Transverse colon (tissue), 4 donors: ENCODE measurements at regions not wholly inside any gene's neighbourhood (a gene's known extent, or its start where the extent isn't known, plus 50 kb on each side); places are given as distances from the start of the nearest gene placed in this dataset.

Experiments used
- DNase-seq: peaks from one replicate; pipeline ENCODE4 v3.0.0-alpha.2; 2019
- H3K27ac ChIP-seq, 4 donors: fragments of 200-600 bp; sonication (generic); 2 replicates each; pipeline ENCODE4 v1.5.1; 2016 to 2018; ENCODE audit warnings: inconsistent platforms in 4 of 4
- H3K27me3 ChIP-seq: fragments of 200-600 bp; sonication (generic); 2 replicates; pipeline ENCODE4 v1.5.1; 2017; ENCODE audit warnings: inconsistent platforms
- H3K36me3 ChIP-seq, 4 donors: fragments of 200-600 bp; sonication (generic); 2 replicates each; pipeline ENCODE4 v1.5.1; 2017 to 2019; ENCODE audit warnings: inconsistent platforms in 4 of 4
- H3K4me1 ChIP-seq, 4 donors: fragments of 200-600 bp; sonication (generic); 2 replicates each; pipeline ENCODE4 v1.5.1; 2017 to 2020; ENCODE audit warnings: inconsistent platforms in 4 of 4
- H3K4me3 ChIP-seq, 4 donors: fragments of 200-600 bp; sonication (generic); 1 replicate in 1 of 4; 2 replicates in 3 of 4; pipeline versions ENCODE4 v1.5.1 to v1.6.1; 2017 to 2019; ENCODE audit warnings: inconsistent platforms in 4 of 4
- H3K9me3 ChIP-seq, 2 donors: fragments of 200-600 bp; sonication (generic); 2 replicates each; pipeline ENCODE4 v1.5.1; 2017 to 2019; ENCODE audit warnings: inconsistent platforms in 2 of 2
- EP300 ChIP-seq: sonication (generic); formaldehyde crosslinking; IDR thresholded peaks from one replicate; pipeline ENCODE4 v1.6.1; 2017; ENCODE audit warnings: antibody characterized with exemption, low read depth
- POLR2A ChIP-seq: fragments of 450-650 bp; IDR thresholded peaks from one replicate; pipeline ENCODE4 v1.6.1; 2016; ENCODE audit warnings: antibody characterized with exemption, mild to moderate bottlenecking, moderate library complexity
- POLR2AphosphoS5 ChIP-seq, 3 donors: sonication (generic); formaldehyde crosslinking; IDR thresholded peaks; one replicate each; pipeline ENCODE4 v1.6.1; 2016; ENCODE audit warnings: antibody characterized with exemption in 3 of 3
- WGBS, 2 donors: methylation state at CpG; one replicate each; pipeline ENCODE4 v1.1.5; 2018; ENCODE audit warnings: low coverage in 1 of 2; 5-methylcytosine and 5-hydroxymethylcytosine counted together
- in situ Hi-C, 4 donors: fragments of 200-750 bp; cut with MboI; loops; one replicate each; pipeline versions ENCODE4 v1.15.0 to v1.15.1; 2017; ENCODE audit warnings: low sequenced_read_pairs in 3 of 4, low pct_ligation_motif_present in 1 of 4, low pct_unique_long_range_greater_than_20kb in 1 of 4
- intact Hi-C: fragments of 100-400 bp; cut with DNase I; formaldehyde crosslinking; loops from one replicate; pipeline ENCODE4 v1.15.1; 2023; ENCODE audit warnings: low total_unique reads
- TF ChIP-seq, protein P1 (sequence below), 5 experiments: fragments of 200-600 bp in 3 of 5; fragments of 450-650 bp in 2 of 5; sonication (generic) in 3 of 5; IDR thresholded peaks; 1 replicate in 2 of 5; 2 replicates in 3 of 5; pipeline ENCODE4 v1.5.1; 2016 to 2017; ENCODE audit warnings: antibody characterized with exemption in 5 of 5, inconsistent platforms in 3 of 5, mild to moderate bottlenecking in 2 of 5, moderate library complexity in 1 of 5

DNA sequence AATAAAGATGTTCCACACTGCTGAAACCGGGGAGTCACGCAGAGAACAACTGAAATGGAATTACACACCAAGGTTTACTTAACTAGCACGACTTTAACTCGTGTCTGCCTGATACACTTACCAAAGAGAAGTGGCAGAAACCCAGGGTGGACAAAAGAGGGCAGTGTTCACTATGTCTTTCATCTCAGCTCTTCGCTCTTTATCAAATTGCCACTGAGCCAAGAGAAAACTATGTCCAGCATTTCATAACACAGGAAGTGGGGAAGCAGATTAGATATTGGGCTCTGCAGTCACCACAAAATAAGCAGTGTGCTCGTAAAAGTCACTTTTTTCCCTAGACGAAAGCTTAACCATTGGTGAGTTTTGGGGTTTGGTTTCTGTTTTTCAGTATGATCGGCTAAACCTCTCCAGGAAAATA is 155.7 kb downstream of the CHIC2 start:
- Histone ChIP-seq H3K9me3 (no peaks in the 10 kb centered on the region), H3K4me1 (peaks cover 0 to 27% (median 15%) of the 10 kb centered on the region in 4 donors), H3K27ac (peak overlapping the region; percentile 19 to 62 (median 41)), H3K27me3 (peaks cover 41% of the 10 kb centered on the region), H3K4me3 (peak overlapping the region in 1 of 4 donors; percentile 5), H3K36me3 (no peaks in the 10 kb centered on the region)
- TF ChIP-seq POLR2AphosphoS5 (IDR thresholded peaks at IDR 0.05) (peak in 1 of 3 donors; percentile 53), EP300 (no peak), POLR2A (no peak)
- TF ChIP-seq, protein P1, sequence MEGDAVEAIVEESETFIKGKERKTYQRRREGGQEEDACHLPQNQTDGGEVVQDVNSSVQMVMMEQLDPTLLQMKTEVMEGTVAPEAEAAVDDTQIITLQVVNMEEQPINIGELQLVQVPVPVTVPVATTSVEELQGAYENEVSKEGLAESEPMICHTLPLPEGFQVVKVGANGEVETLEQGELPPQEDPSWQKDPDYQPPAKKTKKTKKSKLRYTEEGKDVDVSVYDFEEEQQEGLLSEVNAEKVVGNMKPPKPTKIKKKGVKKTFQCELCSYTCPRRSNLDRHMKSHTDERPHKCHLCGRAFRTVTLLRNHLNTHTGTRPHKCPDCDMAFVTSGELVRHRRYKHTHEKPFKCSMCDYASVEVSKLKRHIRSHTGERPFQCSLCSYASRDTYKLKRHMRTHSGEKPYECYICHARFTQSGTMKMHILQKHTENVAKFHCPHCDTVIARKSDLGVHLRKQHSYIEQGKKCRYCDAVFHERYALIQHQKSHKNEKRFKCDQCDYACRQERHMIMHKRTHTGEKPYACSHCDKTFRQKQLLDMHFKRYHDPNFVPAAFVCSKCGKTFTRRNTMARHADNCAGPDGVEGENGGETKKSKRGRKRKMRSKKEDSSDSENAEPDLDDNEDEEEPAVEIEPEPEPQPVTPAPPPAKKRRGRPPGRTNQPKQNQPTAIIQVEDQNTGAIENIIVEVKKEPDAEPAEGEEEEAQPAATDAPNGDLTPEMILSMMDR (IDR thresholded peaks at IDR 0.05): peak; percentile 44 to 74 (median 58)
- intact Hi-C loops (loop anchor here (5.0 kb wide), 1 partner anchor 324 kb away; no protein-coding TSS in a partner anchor), in situ Hi-C loops (loop anchor here in 3 of 4 donors (25.0 kb wide), 4 partner anchors 196 to 896 kb away; no protein-coding TSS in a partner anchor)
- WGBS, 2 donors: 9 to 14% methylated on average over 8 of the region's 8 CpGs
- DNase-seq: peak; percentile 15

- H3K36me3 ChIP-seq: no peaks in the 10 kb centered on the region
- H3K9me3 ChIP-seq: no peaks in the 10 kb centered on the region
- in situ Hi-C loops (loop anchor here in 3 of 4 donors (25.0 kb wide), 4 partner anchors 195 to 895 kb away; no protein-coding TSS in a partner anchor), intact Hi-C loops (loop anchor here (5.0 kb wide), 1 partner anchor 325 kb away; no protein-coding TSS in a partner anchor)
- peaks cover 41% of the 10 kb centered on the region for H3K27me3 ChIP-seq
- peaks cover 0 to 27% (median 15%) of the 10 kb centered on the region in 4 donors for H3K4me1 ChIP-seq
- TF ChIP-seq, protein P1 (IDR thresholded peaks at IDR 0.05): no peak
- TF ChIP-seq POLR2AphosphoS5 (IDR thresholded peaks at IDR 0.05) (no peak), EP300 (no peak), POLR2A (no peak)
- no peak for DNase-seq
- peak overlapping the region; percentile 19 to 62 (median 41) for H3K27ac ChIP-seq
- 57 to 74% methylated on average over 1 to 5 of the region's 5 CpGs for WGBS, 2 donors
- H3K4me3 ChIP-seq: no peak overlapping the region
These were observed 156.6 kb downstream of the CHIC2 start for GRCh38 chr4:53907772-53908171.

DNA sequence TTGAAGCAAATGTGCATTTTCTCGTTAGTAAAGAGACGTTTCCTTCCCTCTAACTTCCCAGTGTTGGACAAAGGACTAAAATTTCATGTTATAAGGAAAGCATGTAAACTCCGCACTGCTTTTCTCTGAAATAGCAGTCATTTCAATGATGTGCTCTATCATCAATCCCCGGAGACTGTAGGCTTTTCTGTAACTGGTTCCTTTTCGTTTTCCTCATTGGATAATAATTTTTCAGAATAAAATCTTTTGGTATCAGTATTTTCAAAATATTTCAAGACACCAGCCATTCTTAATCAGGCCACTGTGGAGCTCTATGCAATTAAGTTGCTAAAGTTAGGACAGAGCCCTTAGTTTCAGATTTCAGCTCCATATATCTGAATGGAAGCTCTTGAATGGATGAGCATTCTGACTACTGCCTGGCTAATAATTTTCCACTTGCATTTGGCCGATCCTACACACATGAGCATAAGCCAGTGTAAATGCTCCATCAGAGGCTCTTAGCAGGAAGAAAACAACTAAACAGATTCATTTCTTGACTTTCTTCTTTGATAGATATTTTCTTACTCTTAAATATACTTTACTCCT is 157.7 kb downstream of the CHIC2 start:
- no peaks in the 10 kb centered on the region for H3K36me3 ChIP-seq
- in situ Hi-C loops (loop anchor here in 3 of 4 donors (25.0 kb wide), 4 partner anchors 194 to 894 kb away; no protein-coding TSS in a partner anchor), intact Hi-C loops (loop anchor here (5.0 kb wide), 1 partner anchor 326 kb away; no protein-coding TSS in a partner anchor)
- peaks cover 41% of the 10 kb centered on the region for H3K27me3 ChIP-seq
- no peak for DNase-seq
- H3K4me1 ChIP-seq: peaks cover 0 to 27% (median 15%) of the 10 kb centered on the region in 4 donors
- H3K27ac ChIP-seq: peak overlapping the region; percentile 11 to 53 (median 42)
- peak overlapping the region in 1 of 4 donors; percentile 41 for H3K4me3 ChIP-seq
- WGBS, 2 donors: 48 to 66% methylated on average over 6 of the region's 6 CpGs
- no peak for TF ChIP-seq POLR2AphosphoS5 (IDR thresholded peaks at IDR 0.05)
- no peak for TF ChIP-seq EP300
- TF ChIP-seq, protein P1 (IDR thresholded peaks at IDR 0.05): no peak
- no peak for TF ChIP-seq POLR2A
- H3K9me3 ChIP-seq: no peaks in the 10 kb centered on the region

DNA sequence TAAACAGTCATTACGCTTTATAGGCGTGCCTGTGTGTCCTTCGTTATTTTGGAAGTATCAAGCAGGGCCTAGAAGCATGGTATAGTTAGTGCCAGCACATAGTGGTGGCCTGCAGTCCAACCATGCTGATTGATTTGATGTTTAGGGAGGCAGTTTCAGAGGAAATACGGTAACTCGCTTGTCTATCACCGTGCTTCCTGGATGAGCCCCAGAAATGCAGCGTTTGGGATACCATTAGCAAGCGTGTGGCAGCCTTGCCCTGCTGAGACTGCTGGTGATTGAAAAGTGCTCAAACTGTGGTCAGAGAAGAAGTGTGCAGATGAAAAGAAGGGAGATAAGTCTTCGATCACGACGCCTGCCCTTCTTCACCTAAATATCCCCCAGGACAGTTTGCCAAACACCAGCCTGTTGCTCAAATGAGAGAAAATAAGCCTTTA is 158.4 kb downstream of the CHIC2 start:
- WGBS, 2 donors: 18 to 20% methylated on average over 1 to 11 of the region's 11 CpGs

More for the DNA sequence above, 158.4 kb downstream of the CHIC2 start:
- DNase-seq: peak; percentile 26
- intact Hi-C loops: loop anchor here (5.0 kb wide), 1 partner anchor 326 kb away; no protein-coding TSS in a partner anchor
- in situ Hi-C loops: loop anchor here in 3 of 4 donors (25.0 kb wide), 4 partner anchors 194 to 894 kb away; no protein-coding TSS in a partner anchor
- peak overlapping the region; percentile 11 to 53 (median 42) for H3K27ac ChIP-seq
- TF ChIP-seq EP300 (no peak), POLR2AphosphoS5 (IDR thresholded peaks at IDR 0.05) (no peak), POLR2A (no peak)
- TF ChIP-seq, protein P1 (IDR thresholded peaks at IDR 0.05): no peak
- no peaks in the 10 kb centered on the region for H3K36me3 ChIP-seq
- H3K4me3 ChIP-seq: peak overlapping the region in 3 of 4 donors; percentile 3 to 41 (median 15)
- no peaks in the 10 kb centered on the region for H3K9me3 ChIP-seq
- peaks cover 0 to 27% (median 15%) of the 10 kb centered on the region in 4 donors for H3K4me1 ChIP-seq
- peaks cover 41% of the 10 kb centered on the region for H3K27me3 ChIP-seq
